ENCODE measurements at regions not wholly inside any gene's neighbourhood (a gene's known extent, or its start where the extent isn't known, plus 50 kb on each side); places are given as distances from the start of the nearest gene placed in this dataset.

- TF ChIP-seq EZH2phosphoT487 (IDR thresholded peaks at IDR 0.05; ENCODE audit: low read depth, severe bottlenecking, unreplicated experiment) (no peak), CTCF (IDR thresholded peaks at IDR 0.05; ENCODE audit: poor library complexity) (no peak)
Observed at GRCh38 chr6:66403966-66404365, 696.9 kb upstream of the EYS start.

Data from hepatocyte (in vitro differentiated cells).